WTC11 (cell line): ENCODE measurements at regions not wholly inside any gene's neighbourhood (a gene's known extent, or its start where the extent isn't known, plus 50 kb on each side); places are given as distances from the start of the nearest gene placed in this dataset.

ENCODE experiments used
- ATAC-seq: fragments of 200-7000 bp; cut with Tn5 transposase; 2 replicates; pipeline ENCODE4 v1.10.0; 2021; ENCODE audit warnings: mild to moderate bottlenecking, moderate library complexity
- CTCF ChIA-PET: fragments of 300-600 bp; sonication (Branson Sonifier 250); formaldehyde crosslinking; loops from one replicate; lab custom pipeline; 2021; ENCODE audit warnings: antibody characterized with exemption; lab: Charles Lee
- POLR2A ChIA-PET: fragments of 350-600 bp; sonication (Branson Sonifier 250); formaldehyde crosslinking; loops from one replicate; lab custom pipeline; 2021; ENCODE audit warnings: antibody characterized with exemption; lab: Charles Lee
- DNase-seq: peaks from one replicate; pipeline ENCODE4 v3.0.0; 2021; ENCODE audit warnings: low spot score
- H3K27ac Mint-ChIP-seq: 2 replicates; pipeline ENCODE4 v1.8.0; 2021; ENCODE audit warnings: mixed read lengths
- H3K27me3 Mint-ChIP-seq: 2 replicates; pipeline ENCODE4 v1.8.0; 2021; ENCODE audit warnings: low read depth, mild to moderate bottlenecking, moderate library complexity, mixed read lengths
- H3K36me3 Mint-ChIP-seq: 2 replicates; pipeline ENCODE4 v1.8.0; 2021; ENCODE audit warnings: mixed read lengths
- H3K4me1 Mint-ChIP-seq: 2 replicates; pipeline ENCODE4 v1.8.0; 2022; ENCODE audit warnings: mixed read lengths
- H3K4me3 Mint-ChIP-seq: 2 replicates; pipeline ENCODE4 v1.8.0; 2021; ENCODE audit warnings: mild to moderate bottlenecking, moderate library complexity, mixed read lengths
- H3K9me3 Mint-ChIP-seq: 2 replicates; pipeline ENCODE4 v1.8.0; 2021; ENCODE audit warnings: mixed read lengths
- CBFB ChIP-seq: sonication (generic); formaldehyde crosslinking; IDR thresholded peaks from 2 replicates; pipeline ENCODE4 v1.8.1; 2022; ENCODE audit warnings: mild to moderate bottlenecking, low read depth, missing genetic modification reagents
- CREB1 ChIP-seq: sonication (generic); formaldehyde crosslinking; IDR thresholded peaks from 2 replicates; pipeline ENCODE4 v1.8.0; 2023; ENCODE audit warnings: mild to moderate bottlenecking, missing genetic modification reagents
- ELF4 ChIP-seq: sonication (generic); formaldehyde crosslinking; IDR thresholded peaks from 2 replicates; pipeline ENCODE4 v1.8.1; 2022; ENCODE audit warnings: low read depth, mild to moderate bottlenecking, moderate library complexity, missing genetic modification reagents
- ERG ChIP-seq: fragments of 250-450 bp; sonication (Bioruptor Pico); IDR thresholded peaks from 2 replicates; pipeline ENCODE4 v1.8.0; 2021; ENCODE audit warnings: mild to moderate bottlenecking
- FOXJ3 ChIP-seq: sonication (generic); formaldehyde crosslinking; IDR thresholded peaks from 2 replicates; pipeline ENCODE4 v1.9.0; 2021; ENCODE audit warnings: missing genetic modification reagents, mild to moderate bottlenecking, borderline replicate concordance
- FOXP4 ChIP-seq: sonication (generic); formaldehyde crosslinking; IDR thresholded peaks from 2 replicates; pipeline ENCODE4 v1.8.0; 2022; ENCODE audit warnings: mild to moderate bottlenecking, missing genetic modification reagents
- IRF1 ChIP-seq: sonication (generic); formaldehyde crosslinking; IDR thresholded peaks from 2 replicates; pipeline ENCODE4 v1.8.0; 2023; ENCODE audit warnings: missing genetic modification reagents
- NFE2L1 ChIP-seq: sonication (generic); formaldehyde crosslinking; IDR thresholded peaks from 2 replicates; pipeline ENCODE4 v1.8.1; 2023; ENCODE audit warnings: missing genetic modification reagents
- SP1 ChIP-seq: sonication (generic); formaldehyde crosslinking; conservative IDR thresholded peaks from 2 replicates; pipeline ENCODE4 v1.8.1; 2022; ENCODE audit warnings: missing genetic modification reagents
- TP53 ChIP-seq: sonication (generic); formaldehyde crosslinking; IDR thresholded peaks from 2 replicates; pipeline ENCODE4 v1.8.1; 2023; ENCODE audit warnings: mild to moderate bottlenecking, missing genetic modification reagents
- ZBTB21 ChIP-seq: sonication (generic); formaldehyde crosslinking; IDR thresholded peaks from 2 replicates; pipeline ENCODE4 v1.8.1; 2023; ENCODE audit warnings: mild to moderate bottlenecking, missing genetic modification reagents, borderline replicate concordance
- ZBTB43 ChIP-seq: sonication (generic); formaldehyde crosslinking; IDR thresholded peaks from 2 replicates; pipeline ENCODE4 v1.8.1; 2023; ENCODE audit warnings: mild to moderate bottlenecking, missing genetic modification reagents
- ZNF317 ChIP-seq: sonication (generic); formaldehyde crosslinking; IDR thresholded peaks from 2 replicates; pipeline ENCODE4 v1.8.1; 2023; ENCODE audit warnings: low read depth, mild to moderate bottlenecking, moderate library complexity, missing genetic modification reagents, borderline replicate concordance
- ZNF396 ChIP-seq: fragments of 250-450 bp; sonication (Bioruptor Pico); IDR thresholded peaks from 2 replicates; pipeline ENCODE4 v1.8.0; 2021; ENCODE audit warnings: mild to moderate bottlenecking, moderate library complexity, borderline replicate concordance
- ZNF416 ChIP-seq: fragments of 250-450 bp; sonication (Bioruptor Pico); IDR thresholded peaks from 2 replicates; pipeline ENCODE4 v1.9.0; 2021; ENCODE audit warnings: mild to moderate bottlenecking, inconsistent platforms
- TF ChIP-seq, protein P1 (sequence below): fragments of 250-450 bp; sonication (Bioruptor Pico); IDR thresholded peaks from 2 replicates; pipeline ENCODE4 v2.1.2; 2022; ENCODE audit warnings: mild to moderate bottlenecking, moderate library complexity
- TF ChIP-seq, protein P2 (sequence below): sonication (generic); formaldehyde crosslinking; IDR thresholded peaks from 2 replicates; pipeline ENCODE4 v1.8.0; 2022; ENCODE audit warnings: missing genetic modification reagents
- TF ChIP-seq, protein P3 (sequence below): sonication (generic); formaldehyde crosslinking; IDR thresholded peaks from 2 replicates; pipeline ENCODE4 v1.8.0; 2023; ENCODE audit warnings: missing genetic modification reagents, mild to moderate bottlenecking, borderline replicate concordance
- TF ChIP-seq, protein P4 (sequence below): fragments of 250-450 bp; sonication (Bioruptor Pico); conservative IDR thresholded peaks from 2 replicates; pipeline ENCODE4 v1.9.0; 2021; ENCODE audit warnings: mild to moderate bottlenecking

- peaks cover 27% of the 10 kb centered on the region for H3K36me3 Mint-ChIP-seq
- H3K4me3 Mint-ChIP-seq, result no peak overlapping the region
- H3K27ac Mint-ChIP-seq, result no peak overlapping the region
- peaks cover 35% of the 10 kb centered on the region for H3K9me3 Mint-ChIP-seq
- DNase-seq (no peak), ATAC-seq (peak; percentile 89)
- H3K27me3 Mint-ChIP-seq, result no peaks in the 10 kb centered on the region
- CTCF ChIA-PET, result interaction anchor here (0.8 kb wide), 1 partner anchor 395 kb away, joined by 3 read pairs; no protein-coding TSS in a partner anchor
- POLR2A ChIA-PET, result no interaction called here
- peaks cover 5% of the 10 kb centered on the region; the same call in 1 of the 2 replicates for H3K4me1 Mint-ChIP-seq
- TF ChIP-seq FOXP4 (CRISPR knock-in tag), result no peak
- TF ChIP-seq, protein P1, sequence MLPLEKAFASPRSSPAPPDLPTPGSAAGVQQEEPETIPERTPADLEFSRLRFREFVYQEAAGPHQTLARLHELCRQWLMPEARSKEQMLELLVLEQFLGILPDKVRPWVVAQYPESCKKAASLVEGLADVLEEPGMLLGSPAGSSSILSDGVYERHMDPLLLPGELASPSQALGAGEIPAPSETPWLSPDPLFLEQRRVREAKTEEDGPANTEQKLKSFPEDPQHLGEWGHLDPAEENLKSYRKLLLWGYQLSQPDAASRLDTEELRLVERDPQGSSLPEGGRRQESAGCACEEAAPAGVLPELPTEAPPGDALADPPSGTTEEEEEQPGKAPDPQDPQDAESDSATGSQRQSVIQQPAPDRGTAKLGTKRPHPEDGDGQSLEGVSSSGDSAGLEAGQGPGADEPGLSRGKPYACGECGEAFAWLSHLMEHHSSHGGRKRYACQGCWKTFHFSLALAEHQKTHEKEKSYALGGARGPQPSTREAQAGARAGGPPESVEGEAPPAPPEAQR (CRISPR knock-in tag), result no peak
- TF ChIP-seq ZBTB43 (CRISPR knock-in tag), result no peak
- TF ChIP-seq ZNF317, result no peak
- TF ChIP-seq ERG (CRISPR knock-in tag), result no peak
- TF ChIP-seq NFE2L1 (CRISPR knock-in tag), result no peak
- no peak for TF ChIP-seq TP53
- no peak for TF ChIP-seq FOXJ3
- no peak for TF ChIP-seq CBFB (CRISPR knock-in tag)
- no peak for TF ChIP-seq SP1 (CRISPR knock-in tag)
- no peak for TF ChIP-seq ZBTB21 (CRISPR knock-in tag)
- TF ChIP-seq, protein P2, sequence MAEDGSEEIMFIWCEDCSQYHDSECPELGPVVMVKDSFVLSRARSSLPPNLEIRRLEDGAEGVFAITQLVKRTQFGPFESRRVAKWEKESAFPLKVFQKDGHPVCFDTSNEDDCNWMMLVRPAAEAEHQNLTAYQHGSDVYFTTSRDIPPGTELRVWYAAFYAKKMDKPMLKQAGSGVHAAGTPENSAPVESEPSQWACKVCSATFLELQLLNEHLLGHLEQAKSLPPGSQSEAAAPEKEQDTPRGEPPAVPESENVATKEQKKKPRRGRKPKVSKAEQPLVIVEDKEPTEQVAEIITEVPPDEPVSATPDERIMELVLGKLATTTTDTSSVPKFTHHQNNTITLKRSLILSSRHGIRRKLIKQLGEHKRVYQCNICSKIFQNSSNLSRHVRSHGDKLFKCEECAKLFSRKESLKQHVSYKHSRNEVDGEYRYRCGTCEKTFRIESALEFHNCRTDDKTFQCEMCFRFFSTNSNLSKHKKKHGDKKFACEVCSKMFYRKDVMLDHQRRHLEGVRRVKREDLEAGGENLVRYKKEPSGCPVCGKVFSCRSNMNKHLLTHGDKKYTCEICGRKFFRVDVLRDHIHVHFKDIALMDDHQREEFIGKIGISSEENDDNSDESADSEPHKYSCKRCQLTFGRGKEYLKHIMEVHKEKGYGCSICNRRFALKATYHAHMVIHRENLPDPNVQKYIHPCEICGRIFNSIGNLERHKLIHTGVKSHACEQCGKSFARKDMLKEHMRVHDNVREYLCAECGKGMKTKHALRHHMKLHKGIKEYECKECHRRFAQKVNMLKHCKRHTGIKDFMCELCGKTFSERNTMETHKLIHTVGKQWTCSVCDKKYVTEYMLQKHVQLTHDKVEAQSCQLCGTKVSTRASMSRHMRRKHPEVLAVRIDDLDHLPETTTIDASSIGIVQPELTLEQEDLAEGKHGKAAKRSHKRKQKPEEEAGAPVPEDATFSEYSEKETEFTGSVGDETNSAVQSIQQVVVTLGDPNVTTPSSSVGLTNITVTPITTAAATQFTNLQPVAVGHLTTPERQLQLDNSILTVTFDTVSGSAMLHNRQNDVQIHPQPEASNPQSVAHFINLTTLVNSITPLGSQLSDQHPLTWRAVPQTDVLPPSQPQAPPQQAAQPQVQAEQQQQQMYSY (CRISPR knock-in tag), result no peak
- no peak for TF ChIP-seq ELF4 (CRISPR knock-in tag)
- TF ChIP-seq ZNF396, result no peak
These were observed 1255.7 kb downstream of the ZPLD1 start for GRCh38 chr3:103690536-103690935.

DNA sequence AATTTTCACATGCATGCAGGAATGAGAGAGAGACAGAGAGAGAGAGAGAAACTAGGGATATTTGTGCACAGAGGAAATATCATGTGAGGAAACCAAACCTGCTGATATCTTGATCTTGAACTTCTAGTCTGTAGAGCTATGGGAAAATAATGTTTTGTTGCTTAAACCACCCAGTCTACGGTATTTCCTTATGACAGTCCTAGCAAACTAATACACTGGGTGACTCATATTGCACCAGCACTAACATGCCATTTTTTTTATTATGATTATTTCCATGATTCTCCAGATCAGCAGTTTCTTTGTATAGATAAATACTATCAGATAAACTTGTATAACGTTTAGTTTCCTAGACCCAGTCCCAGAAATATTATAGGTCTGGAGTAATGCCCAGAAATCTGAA, 1259.0 kb downstream of the ZPLD1 start:
- DNase-seq (no peak), ATAC-seq (no peak)
- Mint-ChIP-seq H3K4me3 (no peak overlapping the region), H3K36me3 (peaks cover 26% of the 10 kb centered on the region), H3K9me3 (peaks cover 34% of the 10 kb centered on the region), H3K27me3 (no peaks in the 10 kb centered on the region), H3K27ac (no peak overlapping the region), H3K4me1 (peaks cover 5% of the 10 kb centered on the region; the same call in 1 of the 2 replicates)
- ChIA-PET CTCF (no interaction called here), POLR2A (no interaction called here)
- TF ChIP-seq CREB1 (no peak), ZNF416 (CRISPR knock-in tag) (no peak), IRF1 (no peak)
- TF ChIP-seq, protein P3, sequence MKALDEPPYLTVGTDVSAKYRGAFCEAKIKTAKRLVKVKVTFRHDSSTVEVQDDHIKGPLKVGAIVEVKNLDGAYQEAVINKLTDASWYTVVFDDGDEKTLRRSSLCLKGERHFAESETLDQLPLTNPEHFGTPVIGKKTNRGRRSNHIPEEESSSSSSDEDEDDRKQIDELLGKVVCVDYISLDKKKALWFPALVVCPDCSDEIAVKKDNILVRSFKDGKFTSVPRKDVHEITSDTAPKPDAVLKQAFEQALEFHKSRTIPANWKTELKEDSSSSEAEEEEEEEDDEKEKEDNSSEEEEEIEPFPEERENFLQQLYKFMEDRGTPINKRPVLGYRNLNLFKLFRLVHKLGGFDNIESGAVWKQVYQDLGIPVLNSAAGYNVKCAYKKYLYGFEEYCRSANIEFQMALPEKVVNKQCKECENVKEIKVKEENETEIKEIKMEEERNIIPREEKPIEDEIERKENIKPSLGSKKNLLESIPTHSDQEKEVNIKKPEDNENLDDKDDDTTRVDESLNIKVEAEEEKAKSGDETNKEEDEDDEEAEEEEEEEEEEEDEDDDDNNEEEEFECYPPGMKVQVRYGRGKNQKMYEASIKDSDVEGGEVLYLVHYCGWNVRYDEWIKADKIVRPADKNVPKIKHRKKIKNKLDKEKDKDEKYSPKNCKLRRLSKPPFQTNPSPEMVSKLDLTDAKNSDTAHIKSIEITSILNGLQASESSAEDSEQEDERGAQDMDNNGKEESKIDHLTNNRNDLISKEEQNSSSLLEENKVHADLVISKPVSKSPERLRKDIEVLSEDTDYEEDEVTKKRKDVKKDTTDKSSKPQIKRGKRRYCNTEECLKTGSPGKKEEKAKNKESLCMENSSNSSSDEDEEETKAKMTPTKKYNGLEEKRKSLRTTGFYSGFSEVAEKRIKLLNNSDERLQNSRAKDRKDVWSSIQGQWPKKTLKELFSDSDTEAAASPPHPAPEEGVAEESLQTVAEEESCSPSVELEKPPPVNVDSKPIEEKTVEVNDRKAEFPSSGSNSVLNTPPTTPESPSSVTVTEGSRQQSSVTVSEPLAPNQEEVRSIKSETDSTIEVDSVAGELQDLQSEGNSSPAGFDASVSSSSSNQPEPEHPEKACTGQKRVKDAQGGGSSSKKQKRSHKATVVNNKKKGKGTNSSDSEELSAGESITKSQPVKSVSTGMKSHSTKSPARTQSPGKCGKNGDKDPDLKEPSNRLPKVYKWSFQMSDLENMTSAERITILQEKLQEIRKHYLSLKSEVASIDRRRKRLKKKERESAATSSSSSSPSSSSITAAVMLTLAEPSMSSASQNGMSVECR (CRISPR knock-in tag), result no peak
- TF ChIP-seq, protein P4, sequence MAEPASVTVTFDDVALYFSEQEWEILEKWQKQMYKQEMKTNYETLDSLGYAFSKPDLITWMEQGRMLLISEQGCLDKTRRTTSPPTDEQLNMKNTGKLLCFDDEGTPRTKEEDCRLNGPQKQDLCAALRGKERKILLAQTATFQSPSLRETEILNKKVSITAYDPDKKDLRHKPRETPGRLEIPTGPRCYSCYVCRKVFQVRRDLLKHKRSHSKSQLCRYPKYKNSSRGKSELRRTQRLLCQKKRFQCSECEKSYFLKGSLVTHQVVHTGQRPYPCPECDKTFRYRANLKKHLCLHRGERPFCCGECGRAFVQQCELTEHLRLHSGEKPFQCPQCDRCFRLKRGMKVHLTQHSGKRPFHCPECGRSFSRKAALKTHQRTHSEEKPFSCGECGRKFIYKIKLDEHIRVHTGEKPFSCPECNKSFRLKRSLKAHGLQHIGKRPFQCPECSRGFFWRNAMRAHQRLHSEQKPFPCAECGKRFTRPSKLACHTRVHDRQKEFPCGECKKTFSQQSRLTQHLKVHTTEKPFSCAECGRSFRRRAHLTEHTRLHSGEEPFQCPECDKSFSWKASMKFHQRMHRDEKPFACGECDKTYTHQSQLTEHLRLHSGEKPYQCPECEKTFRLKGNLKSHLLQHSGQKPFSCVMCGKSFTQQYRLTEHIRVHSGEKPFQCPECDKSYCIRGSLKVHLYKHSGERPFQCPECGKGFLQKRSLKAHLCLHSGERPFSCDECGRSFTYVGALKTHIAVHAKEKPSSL (CRISPR knock-in tag), result no peak
